SK-N-SH (cell line): ENCODE measurements at regions not wholly inside any gene's neighbourhood (a gene's known extent, or its start where the extent isn't known, plus 50 kb on each side); places are given as distances from the start of the nearest gene placed in this dataset.

Source experiments
- CTCF ChIA-PET: fragments of 300-600, 350-600 bp; formaldehyde crosslinking; extraction: SDS; loops from one replicate; lab custom pipeline; 2021; lab: Yijun Ruan, JAX
- POLR2A ChIA-PET: fragments of 350-600 bp; sonication (Branson Sonifier 250); formaldehyde crosslinking; extraction: SDS; loops from one replicate; lab custom pipeline; 2020; ENCODE audit warnings: antibody characterized with exemption, inconsistent platforms; lab: Yijun Ruan, JAX
- DNase-seq: peaks from one replicate; pipeline ENCODE4 v3.0.0; 2012
- H2AFZ ChIP-seq: fragments of 200-600 bp; sonication (generic); 2 replicates; pipeline ENCODE4 v1.8.1; 2016; ENCODE audit warnings: antibody characterized with exemption, mild to moderate bottlenecking, low read depth
- H3F3A ChIP-seq: fragments of 200-600 bp; sonication (generic); replicated peaks from 2 replicates; pipeline ENCODE3; 2016; ENCODE audit warnings: antibody characterized with exemption, mild to moderate bottlenecking; ENCODE audit not compliant: insufficient read depth
- H3K27ac ChIP-seq, 2 experiments: fragments of 200-500 bp in 1 of 2; fragments of 200-600 bp in 1 of 2; sonication (Bioruptor generic) in 1 of 2; sonication (generic), shearing (Covaris generic) in 1 of 2; 2 replicates each; pipeline versions ENCODE4 v1.5.1 to v1.6.1; 2014 to 2016; ENCODE audit warnings: low read depth in 2 of 2, inconsistent platforms in 1 of 2, low read length in 1 of 2, mild to moderate bottlenecking in 1 of 2, mixed read lengths in 1 of 2
- H3K27me3 ChIP-seq: fragments of 200-600 bp; sonication (generic), shearing (Covaris generic); 2 replicates; pipeline ENCODE4 v1.6.1; 2016; ENCODE audit warnings: mixed run types; ENCODE audit not compliant: insufficient read depth
- H3K36me3 ChIP-seq, 2 experiments: fragments of 200-500 bp in 1 of 2; fragments of 200-600 bp in 1 of 2; sonication (Bioruptor generic) in 1 of 2; sonication (generic) in 1 of 2; replicated peaks in 1 of 2; 2 replicates each; pipeline versions ENCODE3 to v1.5.1; 2014 to 2016; ENCODE audit warnings: low read length in 1 of 2, mild to moderate bottlenecking in 1 of 2; ENCODE audit not compliant: insufficient read depth in 2 of 2, control insufficient read depth in 1 of 2
- H3K4me1 ChIP-seq, 2 experiments: fragments of 200-500 bp in 1 of 2; fragments of 200-600 bp in 1 of 2; sonication (Bioruptor generic) in 1 of 2; sonication (generic), shearing (Covaris generic) in 1 of 2; 2 replicates each; pipeline versions ENCODE4 v1.5.1 to v1.6.1; 2014 to 2016; ENCODE audit warnings: low read depth in 1 of 2, low read length in 1 of 2, mixed run types in 1 of 2; ENCODE audit not compliant: insufficient read depth in 2 of 2, control insufficient read depth in 1 of 2
- H3K4me2 ChIP-seq: fragments of 200-600 bp; sonication (generic), shearing (Covaris generic); 2 replicates; pipeline ENCODE4 v1.6.1; 2017; ENCODE audit warnings: mixed run types
- H3K4me3 ChIP-seq, 2 experiments: fragments of 200-500 bp in 1 of 2; fragments of 200-600 bp in 1 of 2; sonication (Bioruptor generic) in 1 of 2; sonication (generic), shearing (Covaris generic) in 1 of 2; 2 replicates each; pipeline versions ENCODE4 v1.5.1 to v1.8.1; 2014 to 2016; ENCODE audit warnings: low read depth in 2 of 2, inconsistent platforms in 1 of 2, low read length in 1 of 2, mild to moderate bottlenecking in 1 of 2, mixed read lengths in 1 of 2, moderate library complexity in 1 of 2
- H3K79me2 ChIP-seq: fragments of 200-600 bp; sonication (generic); 2 replicates; pipeline ENCODE4 v1.8.1; 2017; ENCODE audit warnings: mild to moderate bottlenecking; ENCODE audit not compliant: insufficient read depth
- H3K9ac ChIP-seq: fragments of 200-600 bp; sonication (generic); 2 replicates; pipeline ENCODE4 v1.6.1; 2017; ENCODE audit warnings: mixed run types
- H3K9me2 ChIP-seq: fragments of 200-600 bp; sonication (generic); 2 replicates; pipeline ENCODE4 v1.6.1; 2017; ENCODE audit warnings: mixed run types
- H3K9me3 ChIP-seq: fragments of 200-600 bp; sonication (generic); 2 replicates; pipeline ENCODE4 v1.6.1; 2017; ENCODE audit warnings: mixed run types, mild to moderate bottlenecking, moderate library complexity
- H4K20me1 ChIP-seq: fragments of 200-600 bp; sonication (generic); 2 replicates; pipeline ENCODE4 v1.6.1; 2017; ENCODE audit warnings: mild to moderate bottlenecking, mixed run types; ENCODE audit not compliant: insufficient read depth
- ELF1 ChIP-seq: IDR thresholded peaks from 2 replicates; pipeline ENCODE4 v1.4.0; 2012
- EZH2phosphoT487 ChIP-seq: fragments of 200-600 bp; sonication (generic); IDR thresholded peaks from 2 replicates; pipeline ENCODE4 v1.6.1; 2017; ENCODE audit warnings: low read depth, mixed run types, mild to moderate bottlenecking, antibody characterized with exemption, moderate library complexity, borderline replicate concordance
- FOSL2 ChIP-seq: IDR thresholded peaks from 2 replicates; pipeline ENCODE4 v1.4.0; 2012; ENCODE audit warnings: low read depth, mild to moderate bottlenecking, moderate library complexity, borderline replicate concordance
- MEF2A ChIP-seq: IDR thresholded peaks from 2 replicates; pipeline ENCODE4 v1.4.0; 2012; ENCODE audit warnings: low read depth, borderline replicate concordance
- MXI1 ChIP-seq: IDR thresholded peaks from 2 replicates; pipeline ENCODE4 v1.6.1; 2012; ENCODE audit warnings: mild to moderate bottlenecking, low read depth, low read length, improper control_type of control experiment
- NRF1 ChIP-seq: IDR thresholded peaks from 2 replicates; pipeline ENCODE4 v1.6.1; 2012; ENCODE audit warnings: low read depth, mild to moderate bottlenecking, low read length
- POLR2AphosphoS5 ChIP-seq: IDR thresholded peaks from 2 replicates; pipeline ENCODE4 v1.6.1; 2012; ENCODE audit warnings: low read depth, low read length
- RCOR1 ChIP-seq: fragments of 150-350 bp; IDR thresholded peaks from 2 replicates; pipeline ENCODE4 v1.6.1; 2017; ENCODE audit warnings: antibody characterized with exemption, low read length
- RFX5 ChIP-seq: IDR thresholded peaks from 2 replicates; pipeline ENCODE4 v1.6.1; 2012; ENCODE audit warnings: mild to moderate bottlenecking, improper control_type of control experiment, low read length
- RXRA ChIP-seq: IDR thresholded peaks from 2 replicates; pipeline ENCODE4 v1.4.0; 2012; ENCODE audit warnings: low read depth, mild to moderate bottlenecking, borderline replicate concordance
- TCF12 ChIP-seq: IDR thresholded peaks from 2 replicates; pipeline ENCODE4 v1.4.0; 2012
- TEAD4 ChIP-seq: IDR thresholded peaks from 2 replicates; pipeline ENCODE4 v1.4.0; 2012; ENCODE audit warnings: mild to moderate bottlenecking, borderline replicate concordance; ENCODE audit not compliant: insufficient read depth
- WGBS: methylation state at CpG from one replicate; pipeline ENCODE4 v1.1.6; 2017; ENCODE audit warnings: low lambda C conversion rate; 5-methylcytosine and 5-hydroxymethylcytosine counted together
- TF ChIP-seq, protein P1 (sequence below): fragments of 150-350 bp; IDR thresholded peaks from 2 replicates; pipeline ENCODE4 v1.6.1; 2017; ENCODE audit warnings: antibody characterized with exemption, low read length, low read depth, borderline replicate concordance
- TF ChIP-seq, protein P2 (sequence below): IDR thresholded peaks from 2 replicates; pipeline ENCODE4 v1.4.0; 2012; ENCODE audit warnings: low read depth, borderline replicate concordance
- TF ChIP-seq, protein P3 (sequence below): fragments of 200-600 bp; sonication (generic); IDR thresholded peaks from 2 replicates; pipeline ENCODE4 v1.6.1; 2017; ENCODE audit warnings: antibody characterized with exemption, mild to moderate bottlenecking, moderate library complexity

DNA sequence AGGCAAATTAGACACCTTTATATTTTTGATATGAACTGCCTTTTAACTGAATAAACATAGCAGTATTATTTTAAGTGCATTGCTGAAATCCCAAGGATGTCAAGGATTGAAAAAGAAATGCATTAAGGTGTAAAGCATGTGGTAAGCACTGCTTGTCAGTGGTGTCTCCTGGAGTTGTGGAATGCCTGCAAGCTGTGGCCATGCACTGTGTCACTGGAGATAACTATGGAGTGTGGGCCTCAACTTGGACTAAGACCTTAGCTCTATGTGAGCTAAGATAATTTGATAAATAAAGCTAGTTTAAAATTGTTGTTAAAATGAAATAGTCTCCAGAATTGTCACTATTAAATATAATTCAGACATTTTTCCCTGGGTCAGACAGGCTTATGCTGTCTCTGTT, 156.6 kb upstream of the OPRM1 start:
- POLR2A ChIA-PET: no interaction called here

DNA sequence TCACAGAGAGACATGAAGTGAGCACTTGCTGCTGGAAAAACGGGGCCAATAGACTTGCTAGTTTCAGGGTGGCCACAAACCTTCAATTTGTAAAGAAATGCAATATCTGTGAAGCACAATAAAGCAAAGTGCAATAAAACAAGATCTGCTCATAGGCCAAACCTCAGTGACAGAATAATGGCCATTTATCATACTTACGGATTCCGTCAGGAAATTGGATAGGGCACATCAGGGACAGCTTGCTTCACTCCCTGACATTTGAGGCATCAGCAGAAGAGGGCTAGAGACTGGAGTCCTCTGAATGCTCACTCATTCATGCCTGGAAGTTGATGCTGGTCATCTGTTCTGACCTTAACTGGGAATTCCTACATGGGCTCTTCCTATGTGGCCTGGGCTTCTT, 165.5 kb upstream of the OPRM1 start:
- CTCF ChIA-PET: no interaction called here
- no peak overlapping the region for H3K4me3 ChIP-seq
- no peaks in the 10 kb centered on the region for H3K9me3 ChIP-seq
- H3K4me2 ChIP-seq: no peak overlapping the region
- no peaks in the 10 kb centered on the region for H3K79me2 ChIP-seq
- H3K36me3 ChIP-seq: no peaks in the 10 kb centered on the region
- POLR2A ChIA-PET: no interaction called here
- WGBS: 7% methylated on average over 1 of the region's 3 CpGs
- H3F3A ChIP-seq: no peaks in the 10 kb centered on the region
- H2AFZ ChIP-seq: no peak overlapping the region
- no peak overlapping the region for H3K27ac ChIP-seq
- DNase-seq: no peak
- no peak overlapping the region for H3K9ac ChIP-seq
- H3K27me3 ChIP-seq: no peaks in the 10 kb centered on the region
- TF ChIP-seq RCOR1 (no peak), EZH2phosphoT487 (no peak)
- TF ChIP-seq, protein P1, sequence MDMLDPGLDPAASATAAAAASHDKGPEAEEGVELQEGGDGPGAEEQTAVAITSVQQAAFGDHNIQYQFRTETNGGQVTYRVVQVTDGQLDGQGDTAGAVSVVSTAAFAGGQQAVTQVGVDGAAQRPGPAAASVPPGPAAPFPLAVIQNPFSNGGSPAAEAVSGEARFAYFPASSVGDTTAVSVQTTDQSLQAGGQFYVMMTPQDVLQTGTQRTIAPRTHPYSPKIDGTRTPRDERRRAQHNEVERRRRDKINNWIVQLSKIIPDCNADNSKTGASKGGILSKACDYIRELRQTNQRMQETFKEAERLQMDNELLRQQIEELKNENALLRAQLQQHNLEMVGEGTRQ: no peak
- H3K4me1 ChIP-seq: no peaks in the 10 kb centered on the region
- H4K20me1 ChIP-seq: no peaks in the 10 kb centered on the region
- no peaks in the 10 kb centered on the region for H3K9me2 ChIP-seq

More for the DNA sequence above, 156.6 kb upstream of the OPRM1 start:
- Histone ChIP-seq H3K36me3 (no peaks in the 10 kb centered on the region), H3K9me3 (no peaks in the 10 kb centered on the region), H3K9me2 (no peaks in the 10 kb centered on the region), H3K9ac (no peak overlapping the region), H3K79me2 (no peaks in the 10 kb centered on the region), H3K4me2 (no peak overlapping the region), H3F3A (no peaks in the 10 kb centered on the region), H2AFZ (no peak overlapping the region), H3K27me3 (no peaks in the 10 kb centered on the region), H3K4me1 (no peaks in the 10 kb centered on the region; a peak in 1 of 4 replicates), H3K4me3 (no peak overlapping the region), H4K20me1 (no peaks in the 10 kb centered on the region), H3K27ac (no peak overlapping the region)
- DNase-seq: no peak
- CTCF ChIA-PET: interaction anchor here (1.3 kb wide), 1 partner anchor 34 kb away, joined by 3 read pairs; no protein-coding TSS in a partner anchor
- TF ChIP-seq TEAD4 (no peak), RXRA (no peak), MEF2A (no peak), TCF12 (no peak), EZH2phosphoT487 (no peak), RFX5 (no peak), NRF1 (no peak), FOSL2 (no peak)
- TF ChIP-seq, protein P2, sequence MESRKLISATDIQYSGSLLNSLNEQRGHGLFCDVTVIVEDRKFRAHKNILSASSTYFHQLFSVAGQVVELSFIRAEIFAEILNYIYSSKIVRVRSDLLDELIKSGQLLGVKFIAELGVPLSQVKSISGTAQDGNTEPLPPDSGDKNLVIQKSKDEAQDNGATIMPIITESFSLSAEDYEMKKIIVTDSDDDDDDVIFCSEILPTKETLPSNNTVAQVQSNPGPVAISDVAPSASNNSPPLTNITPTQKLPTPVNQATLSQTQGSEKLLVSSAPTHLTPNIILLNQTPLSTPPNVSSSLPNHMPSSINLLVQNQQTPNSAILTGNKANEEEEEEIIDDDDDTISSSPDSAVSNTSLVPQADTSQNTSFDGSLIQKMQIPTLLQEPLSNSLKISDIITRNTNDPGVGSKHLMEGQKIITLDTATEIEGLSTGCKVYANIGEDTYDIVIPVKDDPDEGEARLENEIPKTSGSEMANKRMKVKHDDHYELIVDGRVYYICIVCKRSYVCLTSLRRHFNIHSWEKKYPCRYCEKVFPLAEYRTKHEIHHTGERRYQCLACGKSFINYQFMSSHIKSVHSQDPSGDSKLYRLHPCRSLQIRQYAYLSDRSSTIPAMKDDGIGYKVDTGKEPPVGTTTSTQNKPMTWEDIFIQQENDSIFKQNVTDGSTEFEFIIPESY: no peak

DNA sequence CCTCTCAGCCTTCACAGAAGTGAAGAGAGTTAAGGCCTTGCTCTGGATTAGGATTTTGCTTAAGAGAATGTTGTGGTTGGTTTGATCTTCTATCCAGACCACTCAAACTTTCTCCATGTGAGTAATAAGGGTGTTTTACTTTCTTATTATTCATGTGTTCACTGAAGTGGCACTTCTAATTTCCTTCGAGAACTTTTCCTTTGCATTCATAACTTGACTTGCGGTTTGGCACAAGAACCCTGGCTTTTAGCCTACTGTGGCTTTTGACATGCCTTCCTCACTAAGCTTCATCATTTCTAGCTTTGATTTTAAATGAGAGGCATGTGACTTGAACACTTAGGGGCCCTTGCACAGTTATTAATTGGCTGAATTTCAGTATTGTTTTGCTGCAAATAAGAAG, 166.1 kb upstream of the OPRM1 start:
- no peaks in the 10 kb centered on the region for H3K9me2 ChIP-seq
- no peaks in the 10 kb centered on the region for H3K9me3 ChIP-seq
- no peak for DNase-seq
- WGBS: 56% methylated on average over 2 of the region's 2 CpGs
- ChIA-PET CTCF (no interaction called here), POLR2A (no interaction called here)
- H2AFZ ChIP-seq: no peak overlapping the region
- H3K79me2 ChIP-seq: no peaks in the 10 kb centered on the region
- no peaks in the 10 kb centered on the region for H3K27me3 ChIP-seq
- no peak overlapping the region for H3K9ac ChIP-seq
- no peaks in the 10 kb centered on the region for H4K20me1 ChIP-seq
- H3K4me1 ChIP-seq: no peaks in the 10 kb centered on the region
- H3K4me2 ChIP-seq: no peak overlapping the region
- no peaks in the 10 kb centered on the region for H3K36me3 ChIP-seq
- no peak overlapping the region for H3K4me3 ChIP-seq
- no peaks in the 10 kb centered on the region for H3F3A ChIP-seq
- no peak overlapping the region for H3K27ac ChIP-seq
- TF ChIP-seq MXI1 (no peak), ELF1 (no peak), TCF12 (no peak), POLR2AphosphoS5 (no peak), FOSL2 (no peak)
- TF ChIP-seq, protein P3, sequence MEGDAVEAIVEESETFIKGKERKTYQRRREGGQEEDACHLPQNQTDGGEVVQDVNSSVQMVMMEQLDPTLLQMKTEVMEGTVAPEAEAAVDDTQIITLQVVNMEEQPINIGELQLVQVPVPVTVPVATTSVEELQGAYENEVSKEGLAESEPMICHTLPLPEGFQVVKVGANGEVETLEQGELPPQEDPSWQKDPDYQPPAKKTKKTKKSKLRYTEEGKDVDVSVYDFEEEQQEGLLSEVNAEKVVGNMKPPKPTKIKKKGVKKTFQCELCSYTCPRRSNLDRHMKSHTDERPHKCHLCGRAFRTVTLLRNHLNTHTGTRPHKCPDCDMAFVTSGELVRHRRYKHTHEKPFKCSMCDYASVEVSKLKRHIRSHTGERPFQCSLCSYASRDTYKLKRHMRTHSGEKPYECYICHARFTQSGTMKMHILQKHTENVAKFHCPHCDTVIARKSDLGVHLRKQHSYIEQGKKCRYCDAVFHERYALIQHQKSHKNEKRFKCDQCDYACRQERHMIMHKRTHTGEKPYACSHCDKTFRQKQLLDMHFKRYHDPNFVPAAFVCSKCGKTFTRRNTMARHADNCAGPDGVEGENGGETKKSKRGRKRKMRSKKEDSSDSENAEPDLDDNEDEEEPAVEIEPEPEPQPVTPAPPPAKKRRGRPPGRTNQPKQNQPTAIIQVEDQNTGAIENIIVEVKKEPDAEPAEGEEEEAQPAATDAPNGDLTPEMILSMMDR: no peak
- TF ChIP-seq, protein P1: no peak
